ENCODE measurements at regions not wholly inside any gene's neighbourhood (a gene's known extent, or its start where the extent isn't known, plus 50 kb on each side); places are given as distances from the start of the nearest gene placed in this dataset.

GRCh38 chr10:124229201-124229988 lies 136.0 kb upstream of the CHST15 start:
- TF ChIP-seq CTCF (IDR thresholded peaks at IDR 0.05) = no peak
- TF ChIP-seq POLR2A (IDR thresholded peaks at IDR 0.05) = no peak
